HG03432 (cell line): ENCODE measurements at regions not wholly inside any gene's neighbourhood (a gene's known extent, or its start where the extent isn't known, plus 50 kb on each side); places are given as distances from the start of the nearest gene placed in this dataset.
"Not testable (repeated sequence)": the region's sequence is repeated elsewhere in the genome, so short reads cannot be mapped to it uniquely, and the experiment has no call there.

Experiments used
- ATAC-seq: cut with Tn5 transposase; IDR thresholded peaks from one replicate; pipeline ENCODE4 v1.9.1; 2021; ENCODE audit warnings: mild to moderate bottlenecking, moderate library complexity; ENCODE audit not compliant: unreplicated experiment

DNA sequence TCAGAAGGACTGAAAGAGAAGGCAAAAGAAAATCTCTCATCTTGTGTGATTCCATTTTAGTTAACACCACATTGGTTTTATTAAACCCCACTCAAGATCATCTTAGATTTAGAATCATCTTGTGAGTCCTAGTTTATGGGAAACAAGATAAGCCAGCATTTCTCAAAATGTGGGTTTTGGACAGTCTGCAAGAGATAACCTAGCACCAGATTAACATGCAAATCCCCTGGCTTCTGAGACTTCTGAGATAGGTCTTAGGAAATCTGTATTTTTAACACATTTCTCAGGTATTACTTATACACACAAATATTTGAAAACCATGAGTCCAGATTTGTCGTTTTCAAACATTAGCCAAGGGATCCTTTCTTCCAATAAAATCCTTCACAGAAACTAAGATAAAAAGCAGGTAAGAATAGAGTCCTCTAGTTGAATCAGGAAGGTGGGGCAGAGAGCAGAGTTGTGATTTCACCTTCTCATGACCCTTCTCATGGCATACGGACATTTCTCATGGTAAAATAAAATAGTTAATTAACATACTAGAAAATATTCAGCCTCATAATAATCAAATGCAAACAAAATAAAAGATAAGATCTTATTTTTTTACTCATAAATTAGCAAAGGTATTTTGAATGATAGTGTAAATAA, 287.2 kb upstream of the FN1 start:
- no peak for ATAC-seq

DNA sequence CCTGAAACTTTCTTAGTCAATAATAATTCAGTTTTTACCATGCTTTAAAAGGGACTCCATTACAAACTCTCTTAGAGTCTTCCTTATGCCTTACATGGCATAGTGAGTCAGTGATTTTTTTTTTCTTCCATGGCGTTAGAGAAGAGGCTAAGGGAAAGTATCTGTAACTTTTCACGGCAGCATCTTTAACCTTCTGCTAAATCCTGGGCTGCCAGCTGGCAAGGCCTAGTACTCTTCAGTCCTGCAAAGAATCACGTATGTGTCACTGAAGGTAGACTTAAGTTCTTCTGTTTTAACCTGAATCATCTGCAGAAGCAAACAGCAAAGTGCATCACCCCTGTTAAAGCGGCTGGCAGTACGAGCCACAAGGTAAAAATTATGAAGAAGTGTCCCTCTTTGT, 286.3 kb upstream of the FN1 start:
- ATAC-seq = no peak

DNA sequence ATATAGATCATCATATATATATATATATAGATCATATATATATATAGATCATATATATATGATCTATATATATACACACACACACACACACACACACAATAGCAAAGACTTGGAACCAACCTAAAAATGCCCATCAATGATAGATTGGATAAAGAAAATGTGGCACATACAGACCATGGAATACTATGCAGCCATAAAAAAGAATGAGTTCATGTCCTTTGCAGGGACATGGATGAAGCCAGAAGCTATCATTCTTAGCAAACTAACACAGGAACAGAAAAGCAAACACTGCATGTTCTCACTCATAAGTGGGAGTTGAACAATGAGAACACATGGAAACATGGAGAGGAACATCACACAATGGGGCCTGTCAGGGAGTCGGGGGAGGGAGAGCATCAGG, 285.6 kb upstream of the FN1 start:
- not testable (repeated sequence) for ATAC-seq

DNA sequence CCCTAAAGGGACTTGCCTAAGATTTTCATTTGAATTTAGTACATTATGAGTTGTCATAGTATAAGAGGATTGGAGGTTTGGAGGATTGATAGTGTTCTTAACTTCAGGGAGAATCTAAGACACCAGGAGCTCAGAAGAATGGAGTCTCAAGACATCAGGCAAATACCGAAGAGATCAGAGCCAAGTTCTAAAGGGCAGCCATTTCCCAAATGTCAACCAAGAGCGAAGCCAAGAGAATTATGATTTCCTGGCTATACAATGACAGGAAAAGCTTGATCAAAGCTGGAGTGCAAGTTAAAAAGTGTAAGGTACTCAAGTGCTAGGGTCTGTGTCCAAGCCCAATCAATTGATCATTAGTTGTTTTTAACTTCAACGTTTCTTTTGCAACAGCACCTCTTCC, 283.0 kb upstream of the FN1 start:
- no peak for ATAC-seq

DNA sequence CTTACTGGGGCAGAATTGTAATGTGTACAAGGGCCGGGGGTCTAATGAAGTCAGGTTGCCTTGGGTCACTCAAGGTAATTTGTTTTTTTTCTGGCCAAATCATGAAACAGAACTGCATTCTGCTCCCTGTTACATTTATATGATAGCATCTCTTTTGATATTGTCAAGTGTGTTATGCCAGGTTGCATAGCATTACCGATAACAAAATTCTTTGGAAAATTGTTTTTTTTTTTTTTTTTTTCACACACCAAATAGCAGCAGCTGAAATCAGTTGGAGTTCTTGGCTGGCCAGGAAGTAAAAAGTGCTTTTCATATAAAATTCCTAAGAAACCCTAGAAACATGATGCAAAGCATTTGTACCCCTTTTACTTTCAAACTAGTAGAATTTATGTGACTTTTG, 282.6 kb upstream of the FN1 start:
- no peak for ATAC-seq

DNA sequence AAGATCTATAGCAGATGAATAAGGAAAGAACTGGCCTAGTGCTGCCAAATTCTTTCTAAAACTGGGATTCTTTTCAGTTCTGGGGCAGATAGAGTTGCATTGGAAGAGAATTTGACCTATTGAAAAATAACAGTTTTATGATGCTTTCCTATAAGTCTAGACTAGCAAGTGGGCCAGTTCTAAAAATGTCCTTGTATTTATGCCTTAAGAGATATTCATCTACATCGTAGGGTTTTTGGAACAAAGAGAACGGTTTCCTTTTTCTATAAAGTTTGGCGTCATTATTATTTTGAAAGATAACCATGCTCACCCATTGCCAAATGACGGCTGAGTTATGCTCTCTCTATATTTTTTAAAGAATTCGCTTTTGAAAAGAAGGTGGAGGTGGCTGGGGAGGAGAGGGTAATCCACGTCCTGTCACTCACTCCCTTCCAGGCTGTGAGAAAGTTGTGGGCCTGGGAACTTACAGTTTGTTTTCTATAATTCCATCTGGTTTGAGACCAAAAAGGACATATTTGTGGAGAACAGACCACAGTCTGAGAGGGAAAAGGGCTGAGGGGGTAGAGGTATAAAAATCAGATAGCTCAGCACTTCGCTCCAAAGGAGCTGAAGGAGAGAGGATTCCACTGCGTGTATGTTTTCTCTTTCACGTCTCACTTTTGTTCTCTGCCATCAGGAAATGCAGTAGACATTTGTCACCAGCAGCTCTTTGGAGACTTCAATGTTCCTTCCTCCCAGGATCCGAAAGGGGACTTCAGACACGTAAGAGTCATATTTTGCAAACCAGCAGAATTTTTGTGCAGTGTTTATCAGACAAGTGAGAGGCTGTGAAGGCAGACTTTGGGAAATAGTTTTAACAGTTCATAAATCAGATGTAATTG, 281.9 kb upstream of the FN1 start:
- no peak for ATAC-seq

DNA sequence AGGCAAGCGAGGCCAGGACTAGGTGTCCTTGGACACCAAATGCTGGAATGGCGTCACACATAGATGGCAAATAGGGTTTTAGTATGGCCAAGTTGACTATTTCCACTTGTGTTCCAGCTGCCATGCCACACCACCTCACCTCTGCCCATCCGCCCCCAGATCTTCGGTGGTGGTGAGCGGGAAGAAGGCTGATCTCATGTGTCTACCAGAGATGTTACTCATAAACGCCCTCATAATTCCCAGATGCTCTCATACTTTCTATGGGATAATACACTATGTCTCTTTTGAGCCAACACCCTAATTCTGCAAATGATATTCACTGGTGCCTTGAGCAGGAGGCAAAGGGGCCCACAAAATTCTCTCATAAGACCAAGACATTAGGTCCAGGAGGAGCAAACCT, 281.1 kb upstream of the FN1 start:
- ATAC-seq = no peak

DNA sequence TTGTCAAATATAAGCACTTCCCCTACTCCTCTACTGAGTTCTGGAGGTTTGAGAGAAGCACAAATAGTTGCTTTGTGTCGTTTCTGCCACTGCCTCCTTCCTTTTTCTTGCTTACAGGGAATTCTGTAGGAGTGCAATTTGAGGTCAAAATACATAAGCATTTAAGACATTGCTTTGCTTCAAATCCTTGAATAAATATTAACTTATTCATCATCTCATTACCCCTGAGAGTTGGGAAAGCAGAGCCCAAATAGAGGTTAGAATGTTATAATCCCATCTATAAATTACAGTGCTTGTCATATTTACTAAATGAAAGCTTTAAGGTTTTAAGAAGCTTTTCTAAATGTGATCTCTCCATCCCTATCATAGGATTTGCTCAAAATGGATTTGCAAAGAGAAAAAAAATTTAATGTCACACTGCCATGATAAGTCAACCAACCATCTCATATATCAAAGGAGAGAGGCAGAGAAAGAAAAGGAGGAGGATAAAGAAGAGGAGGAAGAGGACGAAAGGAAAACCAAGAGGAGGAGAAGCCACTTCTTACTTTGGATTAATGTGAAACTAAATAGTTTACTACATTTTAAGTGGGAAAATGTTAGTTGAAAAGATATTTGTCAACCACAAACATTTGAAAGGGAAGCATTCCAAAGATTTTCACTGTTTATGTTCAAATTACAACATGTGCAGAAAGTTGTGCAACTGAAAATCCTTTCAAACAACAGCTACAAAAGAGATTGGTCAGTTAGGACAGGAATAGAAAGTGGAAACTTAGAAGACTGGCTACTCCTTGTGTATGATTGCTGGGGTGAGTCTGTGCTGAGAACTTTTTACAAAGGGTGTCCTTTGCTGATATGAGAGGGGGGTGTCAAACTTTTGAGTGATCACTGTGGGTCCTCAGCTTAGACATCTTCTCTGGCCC, 277.3 kb upstream of the FN1 start:
- no peak for ATAC-seq

DNA sequence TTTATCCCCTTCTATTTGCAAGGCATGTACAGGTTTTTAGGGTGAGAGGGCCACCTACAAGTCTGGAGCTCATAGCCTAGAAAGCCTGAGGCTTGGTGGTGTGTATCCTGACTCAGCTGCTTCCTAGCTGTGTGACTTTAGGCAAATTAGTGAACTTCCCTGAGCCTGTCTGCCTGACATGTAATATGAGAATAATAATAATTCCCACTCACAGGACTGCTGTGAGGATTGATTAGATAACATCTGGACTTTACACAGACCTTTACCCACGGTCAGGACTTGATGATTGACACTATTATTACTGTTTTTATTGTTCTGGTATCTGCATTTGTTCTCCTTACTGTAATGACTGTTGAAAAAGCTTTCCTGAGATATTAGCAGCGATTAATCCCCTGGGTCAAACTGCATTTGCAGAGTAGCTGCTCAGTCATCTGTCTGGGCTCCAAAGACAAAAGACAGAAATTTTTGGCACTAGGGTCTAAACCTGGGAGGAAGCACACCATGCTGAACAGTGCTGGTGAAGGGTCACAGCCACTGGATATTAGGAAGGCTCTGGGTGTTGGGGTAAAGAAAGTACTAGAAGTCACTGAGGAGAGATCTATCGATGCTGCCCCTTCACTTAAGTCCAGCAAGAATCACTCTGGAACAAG, 276.5 kb upstream of the FN1 start:
- ATAC-seq = no peak

DNA sequence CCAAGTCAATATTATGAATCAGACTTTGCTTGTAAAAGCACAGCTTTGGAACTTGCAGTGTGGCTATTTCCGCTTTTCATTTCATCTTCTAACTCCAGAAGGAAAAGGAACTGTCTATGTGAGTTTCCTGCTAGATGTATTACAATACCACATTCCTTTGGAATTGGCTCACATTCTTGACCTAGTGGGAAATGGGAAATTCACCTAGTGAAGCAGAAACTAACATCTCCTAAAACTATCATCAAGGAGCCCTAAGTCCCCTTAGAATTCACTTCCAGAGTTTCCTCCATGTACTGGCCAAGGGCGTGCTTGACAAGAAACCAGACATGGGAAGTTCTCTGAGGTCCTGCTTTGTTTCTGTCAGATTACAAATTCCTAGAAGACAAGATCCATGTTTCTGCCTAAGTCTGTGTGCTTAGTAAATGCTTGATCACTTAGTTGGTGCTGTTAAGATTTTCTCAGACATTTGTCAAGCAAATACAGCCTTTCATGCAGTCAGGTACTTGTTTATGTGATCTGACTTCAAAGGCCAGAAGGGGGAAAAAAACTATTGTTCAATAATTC, 275.7 kb upstream of the FN1 start:
- ATAC-seq = no peak

DNA sequence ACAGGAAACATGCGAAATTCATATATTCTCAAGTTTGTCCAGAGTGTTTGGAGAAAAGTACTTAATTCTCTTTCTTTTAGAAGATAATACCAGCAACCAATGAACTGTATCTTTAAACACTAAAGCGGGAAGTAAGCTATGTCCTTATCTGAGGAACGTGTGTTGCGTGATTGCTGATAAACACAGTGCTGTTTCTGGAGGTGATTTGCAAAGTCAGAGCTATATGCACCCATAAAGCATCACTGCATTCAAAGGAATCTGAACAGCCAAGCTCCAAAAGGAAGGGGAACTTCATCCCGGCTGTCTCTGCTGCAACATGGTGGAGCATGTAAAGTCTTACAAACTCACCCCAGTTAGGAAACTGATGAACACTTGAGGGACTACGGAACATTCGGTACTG, 271.7 kb upstream of the FN1 start:
- ATAC-seq = no peak

DNA sequence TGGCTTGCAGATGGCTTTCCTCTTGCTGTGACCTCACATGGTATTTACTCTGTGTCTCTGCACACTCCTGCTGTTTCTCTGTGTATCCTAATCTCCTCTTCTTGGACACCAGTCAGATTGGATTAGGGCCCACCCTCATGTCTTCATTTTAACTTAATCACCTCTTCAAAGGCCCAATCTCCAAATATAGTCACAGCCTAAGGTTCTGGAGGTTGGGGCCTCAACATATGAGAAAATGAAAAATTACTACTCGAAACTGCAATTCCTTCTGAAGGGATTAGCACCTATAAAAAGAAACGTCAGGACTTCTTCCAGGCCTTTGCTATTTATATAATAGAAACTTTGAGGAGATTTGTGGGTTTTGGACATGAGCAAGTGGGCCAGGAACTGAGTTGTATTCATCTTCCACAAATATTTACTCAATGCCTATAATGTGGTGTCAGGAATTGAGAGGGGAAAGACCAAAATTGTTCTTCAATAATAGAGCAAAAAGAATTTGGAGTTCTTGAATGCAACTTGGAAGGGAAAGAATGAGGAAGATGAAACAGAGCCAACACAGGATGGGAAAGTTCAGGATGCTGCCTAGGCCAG, 270.0 kb upstream of the FN1 start:
- ATAC-seq = no peak

DNA sequence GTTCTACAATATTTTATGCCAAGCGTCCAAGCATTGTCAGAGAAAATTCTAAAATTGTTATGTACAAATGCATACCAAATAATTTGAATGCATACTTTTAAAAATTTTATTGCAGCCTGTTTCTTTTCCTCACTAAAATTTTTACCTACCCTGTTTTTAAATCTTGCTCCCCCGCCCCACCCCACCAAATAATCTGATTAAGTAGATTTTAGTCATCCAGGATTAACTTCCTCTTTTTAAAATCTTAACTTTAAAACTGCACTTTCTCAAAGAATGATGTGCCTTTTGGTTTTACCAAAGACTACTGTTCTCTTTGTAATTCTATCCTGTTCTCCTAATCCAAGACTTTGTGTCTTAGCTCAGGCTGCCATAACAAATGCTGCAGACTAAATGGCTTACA, 269.4 kb upstream of the FN1 start:
- no peak for ATAC-seq

DNA sequence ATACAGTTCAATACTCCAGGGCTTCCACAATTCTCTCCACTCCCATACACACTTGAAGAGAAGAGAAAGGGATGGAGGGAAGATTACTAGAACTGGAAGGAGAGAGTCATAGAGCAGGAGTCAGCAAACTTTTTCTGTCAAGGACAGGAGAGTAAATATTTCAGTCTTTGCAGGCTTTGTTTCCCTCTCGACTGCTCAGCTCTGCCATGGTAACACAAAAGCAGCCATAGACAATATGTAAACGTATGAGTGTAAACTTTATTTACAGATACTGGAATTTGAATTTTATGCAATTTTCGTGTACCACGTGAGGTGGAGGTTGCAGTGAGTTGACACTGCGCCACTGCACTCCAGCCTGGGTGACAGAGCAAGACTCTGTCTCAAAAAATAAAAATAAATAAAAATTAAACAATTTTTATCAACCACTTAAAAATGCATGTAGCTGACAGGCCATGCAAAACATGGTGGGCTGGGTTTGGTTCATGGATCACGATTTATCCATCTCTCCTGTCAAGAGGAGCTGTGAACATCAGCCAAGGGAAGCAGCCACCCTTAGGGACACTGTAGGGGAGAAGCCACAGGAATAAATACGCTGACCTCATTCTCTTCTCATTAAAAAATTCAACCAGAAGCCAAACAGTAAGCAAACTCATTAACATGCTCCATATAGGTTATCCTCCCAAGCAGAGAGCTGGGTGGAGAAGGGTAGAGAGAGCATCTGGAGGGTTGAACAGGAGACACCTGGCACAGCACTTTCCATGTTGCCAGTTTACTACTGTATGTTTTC, 266.4 kb upstream of the FN1 start:
- no peak for ATAC-seq

DNA sequence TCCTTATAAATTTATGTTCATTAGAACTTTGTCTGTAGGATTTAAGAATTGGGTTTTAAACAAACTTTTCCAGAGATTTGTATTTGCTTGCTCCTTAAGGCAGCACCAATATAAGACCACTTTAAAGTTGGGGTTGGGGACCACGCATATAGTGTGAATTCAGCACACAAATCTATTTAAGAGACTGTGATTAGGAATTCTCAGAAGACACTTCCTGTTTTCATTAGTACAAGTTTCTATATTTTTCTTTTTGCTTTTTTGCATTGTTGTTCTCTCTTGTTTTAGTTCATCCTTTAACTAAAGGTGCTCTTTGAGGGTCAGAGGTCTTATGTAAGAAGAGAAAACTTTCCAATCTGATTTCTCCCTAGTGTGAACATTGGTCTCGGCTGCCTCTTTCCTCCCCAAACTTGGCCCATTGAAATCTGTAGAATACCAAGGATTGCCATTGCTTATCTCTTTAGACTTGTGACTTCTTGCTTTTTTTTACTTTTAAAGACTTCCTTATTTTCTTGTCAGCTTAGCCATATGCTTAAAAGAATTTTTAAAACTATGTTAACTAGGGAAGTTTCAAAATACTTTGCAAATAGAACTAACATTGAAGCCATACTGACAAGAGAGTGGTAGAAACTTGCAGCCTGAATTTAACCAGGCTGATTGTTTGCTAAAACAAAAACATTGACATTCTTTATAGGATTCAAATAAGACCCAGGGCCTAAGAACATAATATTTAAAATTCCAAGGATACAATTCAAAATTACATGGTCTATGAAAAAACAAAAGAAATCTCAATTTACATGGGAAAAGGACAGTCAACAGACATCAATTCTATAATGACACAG, 264.1 kb upstream of the FN1 start:
- ATAC-seq = no peak

DNA sequence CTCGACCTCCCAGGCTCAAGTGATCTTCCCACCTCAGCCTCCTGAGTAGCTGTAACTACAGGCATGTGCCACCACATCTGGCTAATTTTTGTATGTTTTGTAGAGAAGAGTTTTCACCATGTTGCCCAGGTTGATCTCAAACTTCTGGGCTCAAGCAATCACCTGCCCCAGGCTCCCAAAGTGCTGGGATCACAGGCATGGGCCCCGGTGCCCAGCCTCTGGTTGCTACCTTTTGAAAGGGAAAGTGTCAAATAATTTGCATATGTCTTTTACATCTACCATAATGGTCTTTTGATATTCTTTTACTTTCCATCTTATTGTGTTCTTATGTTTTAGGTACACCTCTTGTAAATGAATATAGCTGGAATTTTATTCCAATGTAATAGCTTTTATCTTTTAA, 263.1 kb upstream of the FN1 start:
- ATAC-seq = no peak

DNA sequence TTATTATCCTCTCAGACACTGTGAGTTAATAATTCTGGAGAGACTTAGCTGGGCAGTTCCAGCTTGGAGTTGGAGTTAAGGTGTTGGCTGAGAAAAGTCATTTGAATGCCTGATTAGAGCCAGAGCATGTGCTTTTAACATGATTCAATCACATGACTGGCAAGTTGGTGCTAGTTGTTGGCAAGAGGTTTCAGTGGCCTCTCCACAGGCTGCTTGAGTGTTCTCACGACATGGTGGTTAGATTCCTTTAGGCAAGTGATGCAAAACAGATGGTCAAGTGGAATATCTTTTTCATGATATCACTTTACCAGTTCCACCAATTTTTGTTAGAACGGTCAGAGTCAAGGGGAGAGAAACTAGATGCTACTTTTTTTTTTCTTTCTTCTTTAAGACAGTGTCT, 262.7 kb upstream of the FN1 start:
- no peak for ATAC-seq

DNA sequence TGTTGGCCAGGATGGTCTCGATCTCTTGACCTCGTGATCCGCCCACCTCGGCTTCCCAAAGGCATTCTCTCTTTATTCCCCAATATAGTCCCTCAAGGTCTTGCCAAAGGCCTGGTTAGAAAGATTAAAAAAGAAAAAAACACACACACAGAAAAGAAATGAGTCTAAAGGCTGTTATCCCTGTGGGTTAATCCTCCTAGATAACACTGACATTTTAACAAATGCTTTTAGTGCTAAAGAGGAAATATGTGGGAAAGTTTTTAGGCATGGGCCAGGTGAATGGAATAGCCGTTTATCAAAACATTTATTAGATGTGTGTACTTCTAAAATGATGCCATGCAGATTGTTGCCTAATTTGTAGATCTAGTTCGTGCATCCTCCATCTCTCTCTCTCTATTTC, 261.6 kb upstream of the FN1 start:
- no peak for ATAC-seq

DNA sequence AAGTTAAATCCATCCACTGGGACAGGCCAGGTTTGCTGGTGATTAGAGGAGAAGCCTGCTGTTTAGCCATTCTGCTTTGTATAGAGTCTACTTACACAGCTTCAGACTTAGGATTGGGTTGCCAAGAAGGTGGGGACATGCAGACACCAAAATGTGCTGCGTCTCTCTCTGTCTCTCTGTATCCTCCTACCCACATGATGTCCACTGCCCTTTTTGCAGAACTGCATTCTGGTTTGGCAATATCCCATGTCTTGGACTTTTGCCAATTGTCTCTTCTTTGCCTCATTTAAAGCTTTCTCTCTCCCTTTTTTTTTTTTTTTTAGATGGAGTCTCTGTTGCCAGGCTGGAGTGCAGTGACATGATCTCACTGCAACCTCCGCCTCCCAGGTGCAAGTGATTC, 261.1 kb upstream of the FN1 start:
- ATAC-seq = no peak
